Loucy (cell line): ENCODE measurements at regions not wholly inside any gene's neighbourhood (a gene's known extent, or its start where the extent isn't known, plus 50 kb on each side); places are given as distances from the start of the nearest gene placed in this dataset.

ENCODE experiments used
- EZH2phosphoT487 ChIP-seq: fragments of 200-600 bp; IDR thresholded peaks from 2 replicates; pipeline ENCODE4 v1.6.1; 2018; ENCODE audit warnings: antibody characterized with exemption, mild to moderate bottlenecking, moderate library complexity, borderline replicate concordance
- TF ChIP-seq, protein P1 (sequence below): fragments of 200-600 bp; sonication (generic); conservative IDR thresholded peaks from 2 replicates; pipeline ENCODE4 v1.5.1; 2014; ENCODE audit warnings: mild to moderate bottlenecking, antibody characterized with exemption, low read length

- TF ChIP-seq, protein P1, sequence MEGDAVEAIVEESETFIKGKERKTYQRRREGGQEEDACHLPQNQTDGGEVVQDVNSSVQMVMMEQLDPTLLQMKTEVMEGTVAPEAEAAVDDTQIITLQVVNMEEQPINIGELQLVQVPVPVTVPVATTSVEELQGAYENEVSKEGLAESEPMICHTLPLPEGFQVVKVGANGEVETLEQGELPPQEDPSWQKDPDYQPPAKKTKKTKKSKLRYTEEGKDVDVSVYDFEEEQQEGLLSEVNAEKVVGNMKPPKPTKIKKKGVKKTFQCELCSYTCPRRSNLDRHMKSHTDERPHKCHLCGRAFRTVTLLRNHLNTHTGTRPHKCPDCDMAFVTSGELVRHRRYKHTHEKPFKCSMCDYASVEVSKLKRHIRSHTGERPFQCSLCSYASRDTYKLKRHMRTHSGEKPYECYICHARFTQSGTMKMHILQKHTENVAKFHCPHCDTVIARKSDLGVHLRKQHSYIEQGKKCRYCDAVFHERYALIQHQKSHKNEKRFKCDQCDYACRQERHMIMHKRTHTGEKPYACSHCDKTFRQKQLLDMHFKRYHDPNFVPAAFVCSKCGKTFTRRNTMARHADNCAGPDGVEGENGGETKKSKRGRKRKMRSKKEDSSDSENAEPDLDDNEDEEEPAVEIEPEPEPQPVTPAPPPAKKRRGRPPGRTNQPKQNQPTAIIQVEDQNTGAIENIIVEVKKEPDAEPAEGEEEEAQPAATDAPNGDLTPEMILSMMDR: no peak
- TF ChIP-seq EZH2phosphoT487: no peak
Observed at GRCh38 chr11:70897429-70897828, 354.9 kb downstream of the SHANK2 start.
